ENCODE measurements at regions not wholly inside any gene's neighbourhood (a gene's known extent, or its start where the extent isn't known, plus 50 kb on each side); places are given as distances from the start of the nearest gene placed in this dataset.

DNA sequence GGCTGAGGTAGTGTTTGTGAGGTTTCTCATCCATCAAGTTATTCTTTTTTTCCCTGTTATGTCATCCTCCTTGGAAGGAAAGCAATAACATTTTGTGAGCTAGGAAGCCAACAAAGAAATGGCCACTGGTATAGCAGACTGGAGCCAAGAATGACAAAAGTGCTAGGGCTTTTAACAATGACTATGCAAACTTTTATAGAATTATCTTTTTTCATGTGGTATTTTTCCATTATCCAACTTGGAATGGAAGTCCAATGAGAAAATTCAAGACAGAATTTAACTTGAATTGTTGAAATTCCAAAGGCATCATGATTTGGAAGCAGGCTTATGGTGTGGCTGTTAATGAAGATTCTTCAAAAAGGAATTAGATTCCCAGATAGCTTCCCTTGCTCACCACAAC is 216.4 kb upstream of the PDGFD start:
- H3K14ac ChIP-seq (ENCODE audit: low read length) = no peak overlapping the region
- no peak overlapping the region for H3K9ac ChIP-seq (ENCODE audit: low read length)
- no peak overlapping the region for H3K27ac ChIP-seq (ENCODE audit: low read depth, low read length)
- H2AK5ac ChIP-seq (ENCODE audit: low read length) = no peak overlapping the region
- H3K9me3 ChIP-seq (ENCODE audit: insufficient read depth, low read depth, low read length) = no peaks in the 10 kb centered on the region
- H4K8ac ChIP-seq (ENCODE audit: low read depth, low read length) = no peak overlapping the region
- H4K91ac ChIP-seq (ENCODE audit: low read depth, low read length) = no peak overlapping the region
- H3K4me1 ChIP-seq (ENCODE audit: control insufficient read depth in 1 of 2, insufficient read depth in 2 of 2, low read length in 2 of 2) = no peaks in the 10 kb centered on the region
- H3K4me2 ChIP-seq (ENCODE audit: low read length) = no peak overlapping the region
- no peak overlapping the region for H3K4me3 ChIP-seq (ENCODE audit: low read depth, low read length)
- H2BK5ac ChIP-seq (ENCODE audit: low read depth, low read length, poor library complexity) = no peak overlapping the region
- no peaks in the 10 kb centered on the region for H3K79me2 ChIP-seq (ENCODE audit: control insufficient read depth, insufficient read depth, low read length, poor library complexity)
- no peak overlapping the region for H2BK12ac ChIP-seq (ENCODE audit: low read length)
- no peak overlapping the region for H2AFZ ChIP-seq (ENCODE audit: insufficient read depth, low read length, poor library complexity)
- H3K4ac ChIP-seq (ENCODE audit: low read depth, low read length) = no peak overlapping the region
- DNase-seq = no peak
- H3K23ac ChIP-seq (ENCODE audit: low read length) = no peak overlapping the region
- H3K36me3 ChIP-seq (ENCODE audit: control insufficient read depth in 1 of 2, insufficient read depth in 2 of 2, low read length in 2 of 2) = no peaks in the 10 kb centered on the region
- H4K12ac ChIP-seq (ENCODE audit: low read depth, low read length) = no peak overlapping the region
- H3K18ac ChIP-seq (ENCODE audit: low read length) = no peak overlapping the region
- H3K27me3 ChIP-seq (ENCODE audit: insufficient read depth, low read length) = no peaks in the 10 kb centered on the region
- H3K79me1 ChIP-seq (ENCODE audit: low read length) = no peaks in the 10 kb centered on the region
- H2BK120ac ChIP-seq (ENCODE audit: insufficient read depth, low read length, poor library complexity) = no peak overlapping the region

DNA sequence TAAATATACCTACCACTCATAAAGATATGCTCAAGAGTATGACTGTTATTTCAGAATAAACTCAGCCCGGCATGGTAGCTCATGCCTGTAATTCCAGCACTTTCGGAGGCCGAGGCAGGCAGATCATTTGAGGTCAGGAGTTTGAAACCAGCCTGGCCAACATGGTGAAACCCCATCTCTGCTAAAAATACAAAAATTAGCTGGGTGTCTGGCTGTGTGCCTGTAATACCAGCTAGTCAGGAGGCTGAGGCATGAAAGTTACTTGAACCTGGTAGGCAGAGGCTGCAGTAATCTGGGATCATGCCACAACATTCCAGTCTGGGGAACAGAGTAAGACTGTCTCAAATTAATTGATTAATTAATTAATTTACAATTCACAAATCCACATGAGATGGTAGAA is 208.2 kb upstream of the PDGFD start:
- H2AFZ ChIP-seq (ENCODE audit: insufficient read depth, low read length, poor library complexity) = no peak overlapping the region
- H3K27ac ChIP-seq (ENCODE audit: low read depth, low read length) = no peak overlapping the region
- H3K23ac ChIP-seq (ENCODE audit: low read length) = no peak overlapping the region
- no peak overlapping the region for H3K4me3 ChIP-seq (ENCODE audit: low read depth, low read length)
- H3K4ac ChIP-seq (ENCODE audit: low read depth, low read length) = no peak overlapping the region
- H3K4me2 ChIP-seq (ENCODE audit: low read length) = no peak overlapping the region
- H3K79me2 ChIP-seq (ENCODE audit: control insufficient read depth, insufficient read depth, low read length, poor library complexity) = no peaks in the 10 kb centered on the region
- no peak for DNase-seq
- H3K14ac ChIP-seq (ENCODE audit: low read length) = no peak overlapping the region
- no peak overlapping the region for H4K91ac ChIP-seq (ENCODE audit: low read depth, low read length)
- no peaks in the 10 kb centered on the region for H3K36me3 ChIP-seq (ENCODE audit: control insufficient read depth in 1 of 2, insufficient read depth in 2 of 2, low read length in 2 of 2)
- H2BK12ac ChIP-seq (ENCODE audit: low read length) = no peak overlapping the region
- H3K9me3 ChIP-seq (ENCODE audit: insufficient read depth, low read depth, low read length) = no peaks in the 10 kb centered on the region
- H3K27me3 ChIP-seq (ENCODE audit: insufficient read depth, low read length) = no peaks in the 10 kb centered on the region
- no peak overlapping the region for H2AK5ac ChIP-seq (ENCODE audit: low read length)
- H4K8ac ChIP-seq (ENCODE audit: low read depth, low read length) = no peak overlapping the region
- H3K18ac ChIP-seq (ENCODE audit: low read length) = no peak overlapping the region
- H4K12ac ChIP-seq (ENCODE audit: low read depth, low read length) = no peak overlapping the region
- H3K9ac ChIP-seq (ENCODE audit: low read length) = no peak overlapping the region
- no peaks in the 10 kb centered on the region for H3K4me1 ChIP-seq (ENCODE audit: control insufficient read depth in 1 of 2, insufficient read depth in 2 of 2, low read length in 2 of 2)
- H2BK120ac ChIP-seq (ENCODE audit: insufficient read depth, low read length, poor library complexity) = no peak overlapping the region
- no peaks in the 10 kb centered on the region for H3K79me1 ChIP-seq (ENCODE audit: low read length)
- WGBS (ENCODE audit: extremely low coverage, insufficient coverage, insufficient read length) = no CpG with 5 or more reads among the region's 3 CpGs
- no peak overlapping the region for H2BK5ac ChIP-seq (ENCODE audit: low read depth, low read length, poor library complexity)

- DNase-seq = no peak
- no peak overlapping the region for H3K9ac ChIP-seq (ENCODE audit: low read length)
- H3K4me3 ChIP-seq (ENCODE audit: low read depth, low read length) = no peak overlapping the region
- no peaks in the 10 kb centered on the region for H3K9me3 ChIP-seq (ENCODE audit: insufficient read depth, low read depth, low read length)
- H3K4me2 ChIP-seq (ENCODE audit: low read length) = no peak overlapping the region
- H3K36me3 ChIP-seq (ENCODE audit: control insufficient read depth in 1 of 2, insufficient read depth in 2 of 2, low read length in 2 of 2) = no peaks in the 10 kb centered on the region
- WGBS (ENCODE audit: extremely low coverage, insufficient coverage, insufficient read length) = no CpG with 5 or more reads among the region's 3 CpGs
- no peak overlapping the region for H3K4ac ChIP-seq (ENCODE audit: low read depth, low read length)
- no peak overlapping the region for H4K91ac ChIP-seq (ENCODE audit: low read depth, low read length)
- H2BK120ac ChIP-seq (ENCODE audit: insufficient read depth, low read length, poor library complexity) = no peak overlapping the region
- H2BK12ac ChIP-seq (ENCODE audit: low read length) = no peak overlapping the region
- H3K27ac ChIP-seq (ENCODE audit: low read depth, low read length) = no peak overlapping the region
- no peak overlapping the region for H2AFZ ChIP-seq (ENCODE audit: insufficient read depth, low read length, poor library complexity)
- H3K79me1 ChIP-seq (ENCODE audit: low read length) = no peaks in the 10 kb centered on the region
- no peak overlapping the region for H2AK5ac ChIP-seq (ENCODE audit: low read length)
- no peak overlapping the region for H2BK5ac ChIP-seq (ENCODE audit: low read depth, low read length, poor library complexity)
- no peak overlapping the region for H4K12ac ChIP-seq (ENCODE audit: low read depth, low read length)
- H3K23ac ChIP-seq (ENCODE audit: low read length) = no peak overlapping the region
- H3K4me1 ChIP-seq (ENCODE audit: control insufficient read depth in 1 of 2, insufficient read depth in 2 of 2, low read length in 2 of 2) = no peaks in the 10 kb centered on the region
- H3K79me2 ChIP-seq (ENCODE audit: control insufficient read depth, insufficient read depth, low read length, poor library complexity) = no peaks in the 10 kb centered on the region
- no peak overlapping the region for H3K14ac ChIP-seq (ENCODE audit: low read length)
- no peak overlapping the region for H3K18ac ChIP-seq (ENCODE audit: low read length)
- no peak overlapping the region for H4K8ac ChIP-seq (ENCODE audit: low read depth, low read length)
- H3K27me3 ChIP-seq (ENCODE audit: insufficient read depth, low read length) = no peaks in the 10 kb centered on the region
Measured at GRCh38 chr11:104370478-104370877, 206.5 kb upstream of the PDGFD start.

DNA sequence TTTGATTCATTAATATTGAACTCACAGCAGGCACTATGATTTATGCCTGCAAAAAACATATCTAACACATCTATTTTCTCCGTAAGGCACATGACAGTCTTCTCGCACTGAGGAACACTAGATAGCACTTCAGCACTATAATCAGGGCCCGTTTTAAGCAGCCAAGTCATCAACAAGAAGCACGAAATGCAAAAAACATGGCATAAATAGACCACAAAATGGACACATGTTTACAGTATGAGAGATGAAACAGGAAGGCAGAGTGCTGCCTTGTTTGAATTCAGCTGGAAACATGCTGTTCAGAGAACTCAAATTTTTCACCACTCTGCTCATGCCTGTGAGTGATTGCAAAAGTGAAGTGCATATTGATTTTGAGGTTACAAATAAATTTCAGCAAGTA is 205.8 kb upstream of the PDGFD start:
- H4K91ac ChIP-seq (ENCODE audit: low read depth, low read length) = no peak overlapping the region
- H3K4me1 ChIP-seq (ENCODE audit: control insufficient read depth in 1 of 2, insufficient read depth in 2 of 2, low read length in 2 of 2) = no peaks in the 10 kb centered on the region
- H2BK5ac ChIP-seq (ENCODE audit: low read depth, low read length, poor library complexity) = no peak overlapping the region
- H3K9me3 ChIP-seq (ENCODE audit: insufficient read depth, low read depth, low read length) = no peaks in the 10 kb centered on the region
- no peak overlapping the region for H3K4me3 ChIP-seq (ENCODE audit: low read depth, low read length)
- H3K27me3 ChIP-seq (ENCODE audit: insufficient read depth, low read length) = no peaks in the 10 kb centered on the region
- no peak overlapping the region for H2BK120ac ChIP-seq (ENCODE audit: insufficient read depth, low read length, poor library complexity)
- H3K14ac ChIP-seq (ENCODE audit: low read length) = no peak overlapping the region
- H2AFZ ChIP-seq (ENCODE audit: insufficient read depth, low read length, poor library complexity) = no peak overlapping the region
- H3K4ac ChIP-seq (ENCODE audit: low read depth, low read length) = no peak overlapping the region
- WGBS (ENCODE audit: extremely low coverage, insufficient coverage, insufficient read length) = no CpG with 5 or more reads among the region's 4 CpGs
- H3K36me3 ChIP-seq (ENCODE audit: control insufficient read depth in 1 of 2, insufficient read depth in 2 of 2, low read length in 2 of 2) = no peaks in the 10 kb centered on the region
- no peak overlapping the region for H2BK12ac ChIP-seq (ENCODE audit: low read length)
- no peak overlapping the region for H3K4me2 ChIP-seq (ENCODE audit: low read length)
- no peaks in the 10 kb centered on the region for H3K79me2 ChIP-seq (ENCODE audit: control insufficient read depth, insufficient read depth, low read length, poor library complexity)
- H3K79me1 ChIP-seq (ENCODE audit: low read length) = no peaks in the 10 kb centered on the region
- H4K12ac ChIP-seq (ENCODE audit: low read depth, low read length) = no peak overlapping the region
- H3K27ac ChIP-seq (ENCODE audit: low read depth, low read length) = no peak overlapping the region
- no peak overlapping the region for H4K8ac ChIP-seq (ENCODE audit: low read depth, low read length)
- H3K23ac ChIP-seq (ENCODE audit: low read length) = no peak overlapping the region
- no peak overlapping the region for H2AK5ac ChIP-seq (ENCODE audit: low read length)
- DNase-seq = no peak
- H3K9ac ChIP-seq (ENCODE audit: low read length) = no peak overlapping the region
- no peak overlapping the region for H3K18ac ChIP-seq (ENCODE audit: low read length)

DNA sequence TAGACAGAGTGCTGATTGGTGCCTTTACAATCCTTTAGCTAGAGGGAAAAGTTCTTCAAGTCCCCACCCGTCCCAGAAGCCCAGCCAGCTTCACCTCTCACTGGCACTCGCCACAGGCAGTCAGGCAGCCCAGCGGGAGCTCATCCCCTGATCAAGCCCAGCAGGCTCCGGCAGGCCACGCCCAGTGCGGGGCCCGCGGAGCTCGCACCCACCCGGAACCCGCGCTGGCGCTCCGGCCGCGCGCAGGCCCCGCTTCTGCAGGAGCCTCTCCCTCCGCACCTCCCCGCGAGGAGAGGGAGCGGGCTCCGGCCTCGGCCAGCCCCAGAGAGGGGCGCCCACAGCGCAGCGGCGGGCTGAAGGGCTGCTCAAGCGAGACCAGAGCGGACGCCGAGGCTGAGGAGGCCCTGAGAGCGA is 202.4 kb upstream of the PDGFD start:
- Histone ChIP-seq H3K4me1 (ENCODE audit: control insufficient read depth in 1 of 2, insufficient read depth in 2 of 2, low read length in 2 of 2) (no peaks in the 10 kb centered on the region), H3K27ac (ENCODE audit: low read depth, low read length) (no peak overlapping the region), H3K79me1 (ENCODE audit: low read length) (no peaks in the 10 kb centered on the region), H3K4me3 (ENCODE audit: low read depth, low read length) (no peak overlapping the region), H3K23ac (ENCODE audit: low read length) (no peak overlapping the region), H3K27me3 (ENCODE audit: insufficient read depth, low read length) (no peaks in the 10 kb centered on the region), H3K18ac (ENCODE audit: low read length) (no peak overlapping the region), H2AK5ac (ENCODE audit: low read length) (no peak overlapping the region), H2BK120ac (ENCODE audit: insufficient read depth, low read length, poor library complexity) (no peak overlapping the region), H3K9ac (ENCODE audit: low read length) (no peak overlapping the region), H3K79me2 (ENCODE audit: control insufficient read depth, insufficient read depth, low read length, poor library complexity) (no peaks in the 10 kb centered on the region), H3K36me3 (ENCODE audit: control insufficient read depth in 1 of 2, insufficient read depth in 2 of 2, low read length in 2 of 2) (no peaks in the 10 kb centered on the region), H3K4me2 (ENCODE audit: low read length) (no peak overlapping the region), H2AFZ (ENCODE audit: insufficient read depth, low read length, poor library complexity) (no peak overlapping the region), H4K91ac (ENCODE audit: low read depth, low read length) (no peak overlapping the region), H4K12ac (ENCODE audit: low read depth, low read length) (no peak overlapping the region), H4K8ac (ENCODE audit: low read depth, low read length) (no peak overlapping the region), H3K9me3 (ENCODE audit: insufficient read depth, low read depth, low read length) (no peaks in the 10 kb centered on the region), H3K14ac (ENCODE audit: low read length) (no peak overlapping the region), H2BK12ac (ENCODE audit: low read length) (no peak overlapping the region), H2BK5ac (ENCODE audit: low read depth, low read length, poor library complexity) (no peak overlapping the region), H3K4ac (ENCODE audit: low read depth, low read length) (no peak overlapping the region)
- DNase-seq = no peak
- WGBS (ENCODE audit: extremely low coverage, insufficient coverage, insufficient read length) = no CpG with 5 or more reads among the region's 33 CpGs

Data from trophoblast cell (in vitro differentiated cells and primary cell).